ENCODE measurements at regions not wholly inside any gene's neighbourhood (a gene's known extent, or its start where the extent isn't known, plus 50 kb on each side); places are given as distances from the start of the nearest gene placed in this dataset.

- DNase-seq (ENCODE audit: low read depth in 2 of 2), result no peak
Observed at GRCh38 chr2:9082158-9082557, 78.7 kb upstream of the MBOAT2 start.

GRCh38 chr2:9081750-9082149 lies 78.3 kb upstream of the MBOAT2 start:
- DNase-seq (ENCODE audit: low read depth in 2 of 2), result no peak

- DNase-seq (ENCODE audit: low read depth in 2 of 2), result no peak
Observed at GRCh38 chr2:9078405-9078804, 74.9 kb upstream of the MBOAT2 start.

- DNase-seq (ENCODE audit: low read depth in 2 of 2), result no peak
Observed at GRCh38 chr2:9077691-9078090, 74.2 kb upstream of the MBOAT2 start.

GRCh38 chr2:9076755-9077154 lies 73.3 kb upstream of the MBOAT2 start:
- no peak for DNase-seq (ENCODE audit: low read depth in 2 of 2)

- DNase-seq (ENCODE audit: low read depth in 2 of 2), result no peak
Observed at GRCh38 chr2:9076210-9076609, 72.7 kb upstream of the MBOAT2 start.

GRCh38 chr2:9074930-9075329 lies 71.4 kb upstream of the MBOAT2 start:
- DNase-seq (ENCODE audit: low read depth in 2 of 2), result no peak

GRCh38 chr2:9071584-9072124 lies 68.2 kb upstream of the MBOAT2 start:
- no peak for DNase-seq (ENCODE audit: low read depth in 2 of 2)

- DNase-seq (ENCODE audit: low read depth in 2 of 2), result no peak
Observed at GRCh38 chr2:9071032-9071431, 67.5 kb upstream of the MBOAT2 start.

GRCh38 chr2:9069543-9069942 lies 66.1 kb upstream of the MBOAT2 start:
- DNase-seq (ENCODE audit: low read depth in 2 of 2), result no peak

GRCh38 chr2:9065901-9066300 lies 62.4 kb upstream of the MBOAT2 start:
- DNase-seq (ENCODE audit: low read depth in 2 of 2), result no peak

- DNase-seq (ENCODE audit: low read depth in 2 of 2), result no peak
Observed at GRCh38 chr2:9063023-9063606, 59.6 kb upstream of the MBOAT2 start.

GRCh38 chr2:9060819-9061218 lies 57.3 kb upstream of the MBOAT2 start:
- DNase-seq (ENCODE audit: low read depth in 2 of 2), result no peak

GRCh38 chr2:9057939-9058761 lies 54.7 kb upstream of the MBOAT2 start:
- DNase-seq (ENCODE audit: low read depth in 2 of 2), result no peak

- no peak for DNase-seq (ENCODE audit: low read depth in 2 of 2)
Observed at GRCh38 chr2:9055471-9055870, 52.0 kb upstream of the MBOAT2 start.

GRCh38 chr2:9053534-9053931 lies 50.0 kb upstream of the MBOAT2 start:
- no peak for DNase-seq (ENCODE audit: low read depth in 2 of 2)

Data from activated CD8-positive, alpha-beta memory T cell treated with anti-CD3 and anti-CD28 coated beads for 4 hours (primary cell).